Bone marrow (tissue), 2 donors: ENCODE measurements at regions not wholly inside any gene's neighbourhood (a gene's known extent, or its start where the extent isn't known, plus 50 kb on each side); places are given as distances from the start of the nearest gene placed in this dataset.
"Not testable (repeated sequence)": the region's sequence is repeated elsewhere in the genome, so short reads cannot be mapped to it uniquely, and the experiment has no call there.

Source experiments
- DNase-seq, 2 donors: peaks; one replicate each; lab custom pipeline; 2025; lab: John Stamatoyannopoulos, UW

DNA sequence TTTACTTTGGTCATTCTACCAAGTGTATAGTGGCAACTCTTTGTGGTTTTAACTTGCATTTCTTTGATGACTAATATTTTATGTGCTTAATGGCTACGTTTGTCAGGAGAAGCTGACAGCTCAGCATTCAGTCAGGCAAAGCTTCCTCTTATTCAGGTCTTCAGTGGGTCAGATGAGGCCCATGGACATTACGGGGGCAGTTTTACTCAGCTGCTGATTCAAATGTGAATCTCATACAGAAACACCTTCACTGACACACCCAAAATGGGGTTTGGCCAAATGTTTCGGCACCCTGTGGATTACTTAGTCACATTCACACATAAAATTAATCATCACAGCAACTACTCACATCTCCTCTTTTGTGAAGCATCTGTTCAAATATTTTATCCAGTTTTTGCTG, 104.9 kb upstream of the PLD5 start:
- DNase-seq, result no peak

DNA sequence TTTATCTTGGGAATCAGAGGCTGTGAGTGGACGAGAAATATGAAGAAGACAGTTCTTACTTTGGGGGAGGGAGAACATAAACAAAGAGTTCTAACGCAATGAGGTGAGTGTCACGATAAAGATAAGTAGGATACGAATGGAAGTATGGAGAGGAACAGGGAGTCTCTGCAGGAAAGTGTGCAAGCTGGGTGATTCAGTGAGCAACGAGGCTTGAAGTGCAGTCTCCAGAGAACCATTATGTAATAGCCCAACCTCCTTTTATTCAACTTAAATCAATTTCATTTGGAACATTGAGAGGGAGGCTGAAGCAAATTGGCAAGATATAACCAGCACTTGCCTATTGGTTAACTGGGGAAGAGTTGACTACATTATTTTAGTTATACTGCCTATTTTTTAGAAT, 99.3 kb upstream of the PLD5 start:
- no peak for DNase-seq

DNA sequence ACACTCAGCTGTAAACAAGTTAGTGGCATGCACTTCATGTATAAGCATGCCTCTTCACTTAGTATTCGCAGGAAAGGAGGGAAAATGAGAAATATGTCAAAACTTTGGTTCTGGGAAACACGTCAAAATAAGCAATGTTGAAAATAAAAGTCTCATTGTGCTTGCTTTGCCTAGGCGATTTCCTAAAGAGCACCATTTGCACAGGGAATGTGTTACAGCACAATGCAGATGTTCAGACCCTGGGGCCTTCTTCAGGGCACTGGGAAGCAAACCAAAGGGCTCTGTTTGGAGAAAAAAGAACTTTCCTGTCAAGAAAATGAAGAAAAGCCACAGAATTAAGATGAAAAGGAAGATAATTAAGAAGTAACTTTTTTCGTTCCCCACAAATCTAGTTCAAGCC, 98.6 kb upstream of the PLD5 start:
- no peak for DNase-seq

DNA sequence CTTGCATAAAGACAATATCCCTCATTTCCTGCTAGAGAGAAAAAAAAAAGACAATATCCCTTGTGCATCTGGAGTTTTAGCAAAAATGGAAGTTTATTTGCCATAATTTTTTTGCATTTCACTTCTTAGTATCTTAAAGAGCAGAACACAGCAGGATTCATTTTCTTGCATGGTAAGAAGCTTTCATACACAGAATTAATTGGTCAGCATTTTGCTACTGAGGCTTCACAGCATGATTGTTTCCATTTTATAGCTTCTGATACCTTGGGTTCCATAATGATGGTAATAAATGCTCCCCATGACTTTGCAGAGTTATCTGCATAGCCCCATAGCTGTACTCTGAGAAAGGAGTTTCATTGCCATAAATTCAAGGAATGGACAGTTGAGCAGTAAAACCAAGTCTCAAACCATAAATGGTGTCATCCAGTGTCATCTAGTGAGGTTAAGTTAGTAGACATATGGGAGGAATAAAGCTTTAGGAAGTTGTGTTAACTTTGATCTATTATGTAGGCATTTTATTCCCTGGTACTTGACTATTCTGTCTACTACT, 88.8 kb upstream of the PLD5 start:
- no peak for DNase-seq

DNA sequence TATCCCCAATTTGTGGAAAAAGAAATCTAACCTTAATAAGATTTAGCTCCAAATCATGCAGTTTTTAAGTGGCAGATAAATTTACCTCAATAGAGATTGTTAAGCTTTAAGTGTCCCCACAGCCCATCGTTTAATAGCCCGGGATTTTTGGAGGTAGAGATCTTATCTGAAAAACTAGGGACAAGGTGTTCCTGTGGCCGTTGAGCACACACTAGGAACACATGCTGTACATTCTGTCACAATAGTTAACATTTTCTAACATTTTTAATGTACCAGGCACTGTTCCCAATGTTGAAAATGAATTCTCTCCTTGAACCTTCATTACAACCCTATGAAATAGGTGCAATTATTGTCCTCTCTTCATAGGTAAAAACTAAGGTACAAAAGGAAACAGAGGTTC, 85.7 kb upstream of the PLD5 start:
- no peak for DNase-seq

DNA sequence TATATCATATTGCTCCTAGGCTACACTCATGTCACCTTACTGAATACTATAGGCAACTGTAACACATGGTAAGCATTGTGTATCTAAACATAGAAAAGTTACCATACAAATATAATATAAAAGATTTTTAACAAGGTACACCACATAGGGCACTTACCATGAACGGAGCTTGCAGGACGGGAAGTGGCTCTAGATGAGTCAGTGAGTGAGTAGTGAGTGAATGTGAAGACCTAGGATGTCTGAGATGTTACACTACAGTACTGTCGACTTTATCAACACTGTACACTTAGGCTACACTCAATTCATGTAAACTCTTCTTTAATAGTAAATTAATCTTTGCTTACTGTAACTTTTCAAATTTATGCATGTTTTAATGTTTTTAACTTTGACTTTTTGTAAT, 81.0 kb upstream of the PLD5 start:
- no peak for DNase-seq

DNA sequence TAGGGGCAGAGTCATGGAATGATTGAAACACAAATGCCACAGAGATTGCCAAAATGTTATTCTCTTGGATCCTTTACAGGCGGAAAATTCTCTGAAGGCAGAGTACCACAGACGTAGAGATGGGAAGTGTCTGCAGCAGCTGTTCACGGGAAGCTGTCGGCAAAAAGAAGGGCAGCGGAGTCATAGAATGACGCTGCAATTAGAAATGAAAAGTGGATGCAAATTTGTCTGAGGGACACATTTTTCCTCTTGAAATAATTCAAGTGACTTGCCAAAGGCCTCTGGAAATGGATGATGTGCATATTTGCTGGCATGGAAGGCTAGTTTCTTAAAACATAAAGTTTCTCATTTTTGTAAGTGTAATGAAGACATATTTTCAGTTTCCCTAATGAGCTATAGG, 77.5 kb upstream of the PLD5 start:
- no peak for DNase-seq

DNA sequence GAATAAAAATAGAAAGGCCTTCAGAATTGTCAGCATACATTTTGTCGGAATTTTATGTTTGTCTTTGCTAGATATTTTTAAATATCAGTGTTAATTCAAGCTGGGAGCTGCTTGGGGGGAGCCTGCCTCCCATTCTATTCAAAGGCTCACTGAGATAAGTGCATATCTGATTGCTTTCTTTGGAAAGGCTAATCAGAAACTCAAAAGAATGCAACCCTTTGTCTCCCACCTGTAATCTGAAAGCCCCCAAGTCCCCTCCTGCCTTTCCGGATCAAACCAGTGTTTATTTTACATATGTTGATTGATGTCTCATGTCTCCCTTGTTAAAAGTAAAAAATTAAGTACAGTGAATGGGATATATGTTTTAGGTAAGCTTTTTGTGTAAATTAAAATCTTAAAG, 69.3 kb upstream of the PLD5 start:
- DNase-seq, result not testable (repeated sequence)

DNA sequence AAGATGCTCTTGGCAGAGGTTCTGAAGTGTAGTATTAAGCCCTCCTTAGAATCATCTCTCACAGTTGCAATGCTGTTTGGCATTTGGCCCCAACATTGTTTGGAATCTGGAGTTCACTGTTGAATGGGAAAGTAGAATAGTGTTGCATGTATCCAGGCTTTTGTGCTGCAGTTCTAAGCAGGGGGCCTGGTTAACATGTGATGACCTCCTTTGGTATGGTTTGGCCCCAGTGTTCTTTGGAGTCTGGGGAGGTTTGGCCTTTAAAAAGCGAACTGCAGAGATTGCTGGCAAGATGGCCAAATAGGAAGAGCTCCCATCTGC, 61.8 kb upstream of the PLD5 start:
- DNase-seq, result no peak

DNA sequence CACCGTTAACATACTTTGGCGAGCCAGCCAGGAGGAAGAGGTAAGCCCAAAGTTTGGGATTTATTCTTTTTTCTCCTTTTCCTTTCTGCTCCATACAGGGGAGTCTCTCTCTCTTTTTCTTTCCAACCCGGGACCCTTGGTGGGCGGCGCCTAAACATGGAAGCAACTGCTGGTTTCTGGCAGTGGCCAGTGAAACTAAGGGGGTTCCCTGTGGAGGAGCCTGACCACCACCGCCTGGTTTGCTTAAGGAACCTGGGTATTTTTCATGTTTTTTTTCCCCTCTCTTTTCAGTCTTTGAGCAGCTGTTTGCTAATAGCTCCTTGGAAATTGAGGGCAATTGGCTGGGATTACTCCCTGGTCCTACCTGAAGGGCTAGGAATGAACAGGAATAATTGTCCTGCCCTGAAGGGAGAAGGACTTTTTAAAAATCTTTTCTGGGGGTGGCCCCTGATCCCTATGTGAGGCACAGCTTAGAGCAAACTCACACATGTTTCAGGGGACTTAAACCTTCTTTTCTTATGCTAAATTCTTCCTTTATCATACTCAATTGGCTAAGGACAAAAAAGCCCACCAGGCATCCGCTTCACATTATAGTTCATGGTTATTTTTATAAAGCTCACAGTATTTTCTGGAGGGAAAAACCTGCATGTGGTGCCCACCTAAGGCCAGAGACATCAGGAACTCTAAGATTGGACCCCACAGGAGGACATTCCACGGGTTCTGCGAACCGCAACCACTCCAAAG, 61.3 kb upstream of the PLD5 start:
- no peak for DNase-seq

DNA sequence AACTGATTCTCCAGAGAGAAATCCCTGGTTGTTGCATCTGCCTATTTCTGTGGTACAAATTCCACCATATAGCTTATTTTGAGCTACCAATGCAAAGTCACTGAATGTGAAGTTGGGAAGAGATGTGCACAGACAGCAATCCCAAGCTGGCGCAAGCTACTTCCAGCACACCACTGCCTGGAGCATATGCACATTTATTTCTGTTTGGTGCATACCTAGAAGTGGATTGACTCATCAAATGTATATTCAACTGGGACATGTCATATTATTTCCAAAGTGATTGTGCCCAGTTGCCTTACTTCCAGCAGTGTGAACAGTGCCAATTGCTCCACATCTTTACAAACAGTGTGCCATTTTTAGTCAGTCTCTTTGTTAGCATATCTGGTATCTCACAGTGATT, 58.2 kb upstream of the PLD5 start:
- no peak for DNase-seq

DNA sequence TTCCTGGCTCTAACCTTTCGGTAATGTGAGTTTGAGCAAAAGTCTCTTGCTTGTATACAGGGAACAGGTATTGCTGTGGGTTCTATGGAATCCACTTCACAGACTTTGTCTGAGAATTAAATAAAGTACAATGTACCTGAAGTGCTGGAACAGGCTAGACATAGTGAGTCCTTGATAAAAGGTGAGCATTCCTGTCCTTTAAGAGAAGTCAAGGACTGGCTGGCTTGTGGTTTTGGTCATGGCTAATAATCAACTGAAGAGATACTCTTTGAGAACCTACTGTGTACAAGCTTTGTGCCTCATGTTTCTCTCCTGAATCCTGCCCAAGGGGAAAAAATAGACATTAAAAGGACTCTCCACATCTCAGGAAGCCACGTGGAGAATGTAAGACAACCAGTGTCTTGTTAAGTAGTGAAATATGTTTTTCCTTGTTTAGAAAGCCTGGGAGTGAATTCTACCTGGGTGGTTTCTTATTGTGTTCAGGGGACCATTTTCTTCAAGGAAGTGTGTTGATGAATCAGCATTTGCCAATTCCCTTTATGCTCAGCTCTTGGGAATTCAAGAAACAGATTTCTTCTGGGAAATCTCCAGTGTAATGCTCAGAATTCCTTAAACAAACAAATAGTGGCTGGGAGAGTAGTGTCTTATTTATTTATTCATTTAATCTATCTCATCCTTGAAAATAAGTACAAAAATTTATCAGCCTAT, 55.2 kb upstream of the PLD5 start:
- DNase-seq, result no peak
